ENCODE measurements at regions not wholly inside any gene's neighbourhood (a gene's known extent, or its start where the extent isn't known, plus 50 kb on each side); places are given as distances from the start of the nearest gene placed in this dataset.
A peak's percentile ranks its signal among the peaks of the same experiment; 100 is the strongest.

- FAIRE-seq = no peak
Observed at GRCh38 chr2:133773854-133774653, 205.8 kb upstream of the NCKAP5 start.

- FAIRE-seq = no peak
Observed at GRCh38 chr2:133774654-133775015, 206.4 kb upstream of the NCKAP5 start.

GRCh38 chr2:133776936-133777573 lies 208.8 kb upstream of the NCKAP5 start:
- FAIRE-seq = no peak

GRCh38 chr2:133777574-133777960 lies 209.3 kb upstream of the NCKAP5 start:
- no peak for FAIRE-seq

GRCh38 chr2:133780099-133780996 lies 212.1 kb upstream of the NCKAP5 start:
- peak; percentile 55 for FAIRE-seq

GRCh38 chr2:133780997-133781513 lies 212.8 kb upstream of the NCKAP5 start:
- no peak for FAIRE-seq

GRCh38 chr2:133787207-133787606 lies 218.9 kb upstream of the NCKAP5 start:
- no peak for FAIRE-seq

- no peak for FAIRE-seq
Observed at GRCh38 chr2:133787651-133788050, 219.4 kb upstream of the NCKAP5 start.

GRCh38 chr2:133788386-133788785 lies 220.1 kb upstream of the NCKAP5 start:
- no peak for FAIRE-seq

- no peak for FAIRE-seq
Observed at GRCh38 chr2:133789743-133790142, 221.5 kb upstream of the NCKAP5 start.

GRCh38 chr2:133790711-133791110 lies 222.4 kb upstream of the NCKAP5 start:
- no peak for FAIRE-seq

- no peak for FAIRE-seq
Observed at GRCh38 chr2:133791191-133791590, 222.9 kb upstream of the NCKAP5 start.

- FAIRE-seq = no peak
Observed at GRCh38 chr2:133792223-133792622, 224.0 kb upstream of the NCKAP5 start.

GRCh38 chr2:133794114-133794513 lies 225.9 kb upstream of the NCKAP5 start:
- no peak for FAIRE-seq

- no peak for FAIRE-seq
Observed at GRCh38 chr2:133801946-133802345, 233.7 kb upstream of the NCKAP5 start.

GRCh38 chr2:133802409-133803039 lies 234.3 kb upstream of the NCKAP5 start:
- no peak for FAIRE-seq

- no peak for FAIRE-seq
Observed at GRCh38 chr2:133806564-133806963, 238.3 kb upstream of the NCKAP5 start.

GRCh38 chr2:133809485-133809884 lies 241.2 kb upstream of the NCKAP5 start:
- FAIRE-seq = no peak

GRCh38 chr2:133810559-133810958 lies 242.3 kb upstream of the NCKAP5 start:
- FAIRE-seq = no peak

GRCh38 chr2:133811409-133812125 lies 243.3 kb upstream of the NCKAP5 start:
- no peak for FAIRE-seq

- no peak for FAIRE-seq
Observed at GRCh38 chr2:133812826-133813617, 244.8 kb upstream of the NCKAP5 start.
